SK-N-MC (cell line): ENCODE measurements at regions not wholly inside any gene's neighbourhood (a gene's known extent, or its start where the extent isn't known, plus 50 kb on each side); places are given as distances from the start of the nearest gene placed in this dataset.

Experiments used
- EZH2 ChIP-seq: fragments of 200-600 bp; sonication (generic); IDR thresholded peaks from one replicate; pipeline ENCODE4 v1.6.1; 2017; ENCODE audit warnings: antibody characterized with exemption
- FOXP2 ChIP-seq: optimal IDR thresholded peaks from 2 replicates; pipeline ENCODE3; 2011; ENCODE audit warnings: mild to moderate bottlenecking, moderate library complexity; ENCODE audit not compliant: insufficient read depth; ENCODE audit errors: extremely low read length, control extremely low read depth
- POLR2AphosphoS5 ChIP-seq: IDR thresholded peaks from 2 replicates; pipeline ENCODE4 v1.6.1; 2012; ENCODE audit warnings: mild to moderate bottlenecking, low read depth, low read length, borderline replicate concordance

DNA sequence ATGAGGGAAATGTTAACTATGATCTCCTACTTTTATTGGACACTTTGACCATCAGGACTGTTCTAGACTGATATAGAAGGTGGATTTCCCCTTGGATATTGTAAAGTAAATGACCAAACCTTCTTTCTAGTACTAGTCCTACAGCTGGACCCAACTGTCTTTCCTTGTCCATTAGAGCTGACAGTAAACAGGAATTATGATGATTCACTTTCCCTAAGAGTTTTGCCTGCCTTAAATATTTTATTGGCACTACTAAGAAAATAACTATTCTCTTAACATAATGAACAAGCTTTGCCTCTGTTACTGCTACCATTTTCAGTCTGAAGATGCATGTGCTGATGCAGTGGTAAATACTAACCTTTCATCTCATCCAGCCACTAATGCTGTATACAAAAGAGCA, 915.4 kb downstream of the CENPC start:
- no peak for TF ChIP-seq POLR2AphosphoS5
- TF ChIP-seq EZH2, result no peak
- TF ChIP-seq FOXP2, result no peak
